ENCODE measurements at regions not wholly inside any gene's neighbourhood (a gene's known extent, or its start where the extent isn't known, plus 50 kb on each side); places are given as distances from the start of the nearest gene placed in this dataset.

GRCh38 chr2:30078521-30078920, 68.3 kb upstream of the YPEL5 start:
- TF ChIP-seq, protein P1, sequence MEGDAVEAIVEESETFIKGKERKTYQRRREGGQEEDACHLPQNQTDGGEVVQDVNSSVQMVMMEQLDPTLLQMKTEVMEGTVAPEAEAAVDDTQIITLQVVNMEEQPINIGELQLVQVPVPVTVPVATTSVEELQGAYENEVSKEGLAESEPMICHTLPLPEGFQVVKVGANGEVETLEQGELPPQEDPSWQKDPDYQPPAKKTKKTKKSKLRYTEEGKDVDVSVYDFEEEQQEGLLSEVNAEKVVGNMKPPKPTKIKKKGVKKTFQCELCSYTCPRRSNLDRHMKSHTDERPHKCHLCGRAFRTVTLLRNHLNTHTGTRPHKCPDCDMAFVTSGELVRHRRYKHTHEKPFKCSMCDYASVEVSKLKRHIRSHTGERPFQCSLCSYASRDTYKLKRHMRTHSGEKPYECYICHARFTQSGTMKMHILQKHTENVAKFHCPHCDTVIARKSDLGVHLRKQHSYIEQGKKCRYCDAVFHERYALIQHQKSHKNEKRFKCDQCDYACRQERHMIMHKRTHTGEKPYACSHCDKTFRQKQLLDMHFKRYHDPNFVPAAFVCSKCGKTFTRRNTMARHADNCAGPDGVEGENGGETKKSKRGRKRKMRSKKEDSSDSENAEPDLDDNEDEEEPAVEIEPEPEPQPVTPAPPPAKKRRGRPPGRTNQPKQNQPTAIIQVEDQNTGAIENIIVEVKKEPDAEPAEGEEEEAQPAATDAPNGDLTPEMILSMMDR (IDR thresholded peaks at IDR 0.05), result no peak
- TF ChIP-seq POLR2A (IDR thresholded peaks at IDR 0.05), result no peak
- no peaks in the 10 kb centered on the region for H3K36me3 ChIP-seq
- intact Hi-C loops (cut with DNase I), result loop anchor here (10.0 kb wide), 1 partner anchor 1124 kb away; no protein-coding TSS in a partner anchor
- DNase-seq, result no peak
- H3K27ac ChIP-seq, result no peak overlapping the region
- no peak overlapping the region for H3K4me3 ChIP-seq (replicated peaks in 1 of 3)
- H3K9me3 ChIP-seq, result no peaks in the 10 kb centered on the region
- no peaks in the 10 kb centered on the region for H3K27me3 ChIP-seq
- 71 to 100% methylated on average over 1 of the region's 1 CpG for WGBS, 2 donors
- H3K4me1 ChIP-seq, result no peaks in the 10 kb centered on the region

DNA sequence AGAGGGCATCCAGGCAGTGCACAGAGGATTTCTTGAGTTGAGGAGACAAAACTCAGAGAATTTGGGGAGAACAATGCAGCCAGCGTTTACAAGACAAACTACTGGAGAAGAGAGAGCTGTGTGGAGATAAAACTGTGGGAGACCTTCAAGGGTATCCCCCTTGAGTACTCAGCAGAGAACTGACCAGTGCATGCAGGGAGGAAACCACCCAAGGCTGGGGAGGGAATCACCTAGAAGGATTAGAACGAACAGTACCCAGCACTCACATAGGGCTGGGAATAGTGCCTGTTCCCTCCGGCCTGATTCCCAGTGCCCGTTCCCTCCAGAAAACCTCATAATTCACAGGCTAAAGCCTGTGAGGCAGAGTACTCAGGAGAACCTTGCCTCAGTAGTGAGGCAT, 61.9 kb upstream of the YPEL5 start:
- intact Hi-C loops (cut with DNase I), result no loop called here

DNA sequence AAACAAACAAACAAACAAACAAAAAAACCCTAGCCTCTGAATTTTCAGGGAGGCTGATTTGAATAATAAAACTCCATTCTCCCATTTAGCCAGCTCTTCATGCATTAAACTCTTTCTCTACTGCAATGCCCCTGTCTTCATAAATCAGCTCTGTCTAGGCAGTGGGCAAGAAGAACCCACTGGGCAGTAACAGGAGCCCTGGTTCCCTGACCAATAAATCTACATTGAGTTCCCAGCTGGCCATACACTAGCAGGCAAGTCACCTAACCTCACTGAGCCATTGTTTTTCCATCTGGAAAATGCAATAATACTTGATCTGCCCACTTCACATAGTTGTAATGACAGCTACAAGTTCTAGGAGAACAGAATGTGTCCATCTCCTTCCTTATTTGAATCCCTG, 57.6 kb upstream of the YPEL5 start:
- Histone ChIP-seq H3K4me1 (no peaks in the 10 kb centered on the region), H3K27me3 (no peaks in the 10 kb centered on the region), H3K9me3 (no peaks in the 10 kb centered on the region), H3K27ac (no peak overlapping the region), H3K4me3 (replicated peaks in 1 of 3) (no peak overlapping the region), H3K36me3 (no peaks in the 10 kb centered on the region)
- TF ChIP-seq POLR2A (IDR thresholded peaks at IDR 0.05), result no peak
- TF ChIP-seq, protein P1 (IDR thresholded peaks at IDR 0.05), result no peak
- intact Hi-C loops (cut with DNase I), result no loop called here
- DNase-seq, result no peak

More for the DNA sequence above, 61.9 kb upstream of the YPEL5 start:
- 80 to 81% methylated on average over 4 of the region's 4 CpGs for WGBS, 2 donors
- H3K27me3 ChIP-seq, result no peaks in the 10 kb centered on the region
- no peaks in the 10 kb centered on the region for H3K36me3 ChIP-seq
- no peaks in the 10 kb centered on the region for H3K9me3 ChIP-seq
- TF ChIP-seq, protein P1 (IDR thresholded peaks at IDR 0.05), result no peak
- TF ChIP-seq POLR2A (IDR thresholded peaks at IDR 0.05), result no peak
- H3K4me1 ChIP-seq, result no peaks in the 10 kb centered on the region
- H3K4me3 ChIP-seq (replicated peaks in 1 of 3), result no peak overlapping the region
- DNase-seq, result no peak
- no peak overlapping the region for H3K27ac ChIP-seq

DNA sequence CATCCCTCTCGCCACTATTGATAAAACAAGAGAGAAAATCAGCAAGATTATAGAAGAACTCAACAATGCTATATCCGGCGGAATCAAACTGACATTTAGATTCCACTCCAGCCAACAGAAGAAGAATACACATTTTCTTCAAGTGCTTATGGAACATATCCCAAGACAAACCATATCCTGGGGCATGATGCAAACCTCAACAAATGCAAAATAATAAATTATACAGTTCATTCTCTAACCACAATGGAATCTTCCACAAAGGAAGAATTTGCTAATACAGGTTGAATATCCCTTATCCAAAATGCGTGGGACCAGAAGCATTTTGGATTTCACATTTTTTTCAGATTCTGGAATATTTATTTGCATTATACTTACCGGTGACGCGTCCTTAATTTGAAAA, 51.4 kb upstream of the YPEL5 start:
- intact Hi-C loops (cut with DNase I), result no loop called here
- Histone ChIP-seq H3K27ac (no peak overlapping the region), H3K36me3 (no peaks in the 10 kb centered on the region), H3K4me3 (replicated peaks in 1 of 3) (no peak overlapping the region), H3K9me3 (no peaks in the 10 kb centered on the region), H3K4me1 (no peaks in the 10 kb centered on the region), H3K27me3 (no peaks in the 10 kb centered on the region)
- TF ChIP-seq, protein P1 (IDR thresholded peaks at IDR 0.05), result no peak
- no peak for TF ChIP-seq POLR2A (IDR thresholded peaks at IDR 0.05)
- 93 to 95% methylated on average over 7 of the region's 7 CpGs for WGBS, 2 donors
- no peak for DNase-seq

DNA sequence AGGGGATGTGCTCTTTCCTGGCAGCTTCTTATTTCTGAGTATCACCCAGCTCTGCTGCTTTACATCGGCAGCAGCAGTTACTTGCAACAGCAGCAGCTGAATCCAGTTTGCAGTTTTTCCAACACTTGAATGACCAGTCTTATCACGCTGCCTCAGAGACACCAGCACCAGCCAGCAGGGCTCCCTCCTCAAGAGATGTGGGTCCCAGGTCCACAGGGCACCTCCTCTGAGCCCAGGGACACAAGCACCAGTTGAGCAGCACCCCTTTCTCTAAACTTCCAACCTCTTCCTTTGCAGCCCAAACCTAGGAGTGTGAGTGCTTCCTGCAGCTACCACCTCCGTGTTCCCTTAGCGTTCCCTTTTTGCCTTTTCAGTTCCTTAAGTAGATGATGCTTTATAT, 50.4 kb upstream of the YPEL5 start:
- Histone ChIP-seq H3K36me3 (no peaks in the 10 kb centered on the region), H3K4me1 (no peaks in the 10 kb centered on the region), H3K27ac (no peak overlapping the region), H3K9me3 (no peaks in the 10 kb centered on the region), H3K4me3 (replicated peaks in 1 of 3) (no peak overlapping the region), H3K27me3 (no peaks in the 10 kb centered on the region)
- TF ChIP-seq, protein P1 (IDR thresholded peaks at IDR 0.05), result no peak
- no peak for TF ChIP-seq POLR2A (IDR thresholded peaks at IDR 0.05)
- no peak for DNase-seq
- intact Hi-C loops (cut with DNase I), result no loop called here
- WGBS, 2 donors, result 62 to 71% methylated on average over 4 of the region's 4 CpGs
